IMR-90 (cell line): ENCODE measurements at regions not wholly inside any gene's neighbourhood (a gene's known extent, or its start where the extent isn't known, plus 50 kb on each side); places are given as distances from the start of the nearest gene placed in this dataset.

Experiments used
- CEBPB ChIP-seq: IDR thresholded peaks from 2 replicates; pipeline ENCODE4 v1.6.1; 2012; ENCODE audit warnings: low read depth, low read length, improper control_type of control experiment
- CTCF ChIP-seq: conservative IDR thresholded peaks from 2 replicates; pipeline ENCODE4 v1.5.1; 2012; ENCODE audit warnings: mild to moderate bottlenecking, low read depth, low read length, improper control_type of control experiment
- NFE2L2 ChIP-seq: fragments of 150-350 bp; IDR thresholded peaks from 2 replicates; pipeline ENCODE4 v1.6.1; 2016; ENCODE audit warnings: low read depth, mild to moderate bottlenecking, low read length
- POLR2A ChIP-seq: IDR thresholded peaks from 2 replicates; pipeline ENCODE4 v1.6.1; 2012; ENCODE audit warnings: mild to moderate bottlenecking, low read depth, low read length
- RFX5 ChIP-seq: IDR thresholded peaks from 2 replicates; pipeline ENCODE4 v1.8.0; 2012; ENCODE audit warnings: low read depth, mild to moderate bottlenecking, low read length, moderate library complexity

GRCh38 chr6:144352331-144352730 lies 67.2 kb downstream of the UTRN start:
- TF ChIP-seq NFE2L2 (no peak), CEBPB (no peak), CTCF (no peak), POLR2A (no peak), RFX5 (no peak)
